AG10803 (cell line): ENCODE measurements at regions not wholly inside any gene's neighbourhood (a gene's known extent, or its start where the extent isn't known, plus 50 kb on each side); places are given as distances from the start of the nearest gene placed in this dataset.

ENCODE experiments used
- DNase-seq: peaks from one replicate; pipeline ENCODE4 v3.0.0; 2010; ENCODE audit warnings: low read depth
- H3K4me3 ChIP-seq: 2 replicates; pipeline ENCODE4 v1.5.1; 2011; ENCODE audit warnings: mild to moderate bottlenecking, low read length, control low read depth
- CTCF ChIP-seq: conservative IDR thresholded peaks from 2 replicates; pipeline ENCODE4 v1.5.1; 2011; ENCODE audit warnings: mild to moderate bottlenecking, low read length, control low read depth, inconsistent platforms

GRCh38 chr5:130815246-130815645, 349.8 kb downstream of the HINT1 start:
- TF ChIP-seq CTCF = no peak
- no peak overlapping the region for H3K4me3 ChIP-seq
- no peak for DNase-seq

- no peak for DNase-seq
- no peak overlapping the region for H3K4me3 ChIP-seq
- TF ChIP-seq CTCF = no peak
These were observed 356.4 kb downstream of the HINT1 start for GRCh38 chr5:130808691-130809090.

- DNase-seq = no peak
- no peak overlapping the region for H3K4me3 ChIP-seq
- no peak for TF ChIP-seq CTCF
These were observed 359.4 kb downstream of the HINT1 start for GRCh38 chr5:130805648-130806047.

GRCh38 chr5:130805036-130805435, 360.0 kb downstream of the HINT1 start:
- H3K4me3 ChIP-seq = no peak overlapping the region
- no peak for DNase-seq
- TF ChIP-seq CTCF = no peak

- no peak for TF ChIP-seq CTCF
- DNase-seq = no peak
- no peak overlapping the region for H3K4me3 ChIP-seq
These were observed 363.1 kb downstream of the HINT1 start for GRCh38 chr5:130801963-130802362.

- TF ChIP-seq CTCF = no peak
- H3K4me3 ChIP-seq = no peak overlapping the region
- no peak for DNase-seq
These were observed 366.0 kb downstream of the HINT1 start for GRCh38 chr5:130799015-130799414.

- H3K4me3 ChIP-seq = no peak overlapping the region
- no peak for DNase-seq
- no peak for TF ChIP-seq CTCF
These were observed 367.8 kb downstream of the HINT1 start for GRCh38 chr5:130797303-130797702.
